Neural progenitor cell (in vitro differentiated cells): ENCODE measurements at regions not wholly inside any gene's neighbourhood (a gene's known extent, or its start where the extent isn't known, plus 50 kb on each side); places are given as distances from the start of the nearest gene placed in this dataset.

Experiments used
- DNase-seq: peaks from one replicate; pipeline ENCODE4 v3.0.0-alpha.2; 2016; ENCODE audit warnings: low spot score
- H2AFZ ChIP-seq: fragments of 200-600 bp; sonication (generic); replicated peaks from 2 replicates; pipeline ENCODE4 v1.6.1; 2016; ENCODE audit warnings: antibody characterized with exemption
- H3F3A ChIP-seq: fragments of 200-600 bp; sonication (generic); 2 replicates; pipeline ENCODE4 v1.6.1; 2016; ENCODE audit warnings: antibody characterized with exemption, low read depth
- H3K27ac ChIP-seq: fragments of 200-600 bp; sonication (generic); 2 replicates; pipeline ENCODE4 v1.5.1; 2016; ENCODE audit warnings: mild to moderate bottlenecking
- H3K27me3 ChIP-seq: fragments of 200-600 bp; sonication (generic); 2 replicates; pipeline ENCODE4 v1.6.1; 2016; ENCODE audit warnings: mild to moderate bottlenecking, moderate library complexity
- H3K36me3 ChIP-seq: fragments of 200-600 bp; sonication (generic); 2 replicates; pipeline ENCODE4 v1.5.1; 2016
- H3K4me1 ChIP-seq: fragments of 200-600 bp; sonication (generic); 2 replicates; pipeline ENCODE4 v1.6.1; 2016; ENCODE audit warnings: mixed run types
- H3K4me2 ChIP-seq: fragments of 200-600 bp; sonication (generic); 2 replicates; pipeline ENCODE4 v1.6.1; 2016
- H3K4me3 ChIP-seq: fragments of 200-600 bp; sonication (generic); 2 replicates; pipeline ENCODE4 v1.5.1; 2016
- H3K79me2 ChIP-seq: fragments of 200-600 bp; sonication (generic); 2 replicates; pipeline ENCODE4 v1.6.1; 2016; ENCODE audit warnings: low read depth
- H3K9ac ChIP-seq: fragments of 200-600 bp; sonication (generic); 2 replicates; pipeline ENCODE4 v1.6.1; 2016
- H3K9me3 ChIP-seq: fragments of 200-600 bp; sonication (generic); 2 replicates; pipeline ENCODE4 v1.5.1; 2016; ENCODE audit warnings: low read depth
- H4K20me1 ChIP-seq: fragments of 200-600 bp; sonication (generic); 2 replicates; pipeline ENCODE4 v1.6.1; 2016; ENCODE audit warnings: low read depth
- H3K27ac Mint-ChIP-seq: 3 replicates; pipeline ENCODE4 v1.8.0; 2021; ENCODE audit warnings: mixed read lengths
- H3K27me3 Mint-ChIP-seq: 2 replicates; pipeline ENCODE4 v1.8.0; 2022; ENCODE audit warnings: low read depth, mild to moderate bottlenecking, inconsistent platforms, moderate library complexity, mixed read lengths; ENCODE audit not compliant: insufficient read depth
- H3K36me3 Mint-ChIP-seq: 3 replicates; pipeline ENCODE4 v1.8.0; 2021; ENCODE audit warnings: mixed read lengths
- H3K4me1 Mint-ChIP-seq: 3 replicates; pipeline ENCODE4 v1.8.0; 2021; ENCODE audit warnings: mixed read lengths
- H3K4me3 Mint-ChIP-seq: 3 replicates; pipeline ENCODE4 v1.8.0; 2021; ENCODE audit warnings: mild to moderate bottlenecking, moderate library complexity, mixed read lengths
- H3K9me3 Mint-ChIP-seq: 3 replicates; pipeline ENCODE4 v1.8.0; 2020; ENCODE audit warnings: mixed read lengths
- CTCF ChIP-seq: fragments of 200-600 bp; sonication (generic); IDR thresholded peaks from 2 replicates; pipeline ENCODE4 v1.5.1; 2017; ENCODE audit warnings: antibody characterized with exemption, mild to moderate bottlenecking
- EZH2 ChIP-seq: fragments of 200-600 bp; sonication (generic); IDR thresholded peaks from 2 replicates; pipeline ENCODE4 v1.6.1; 2017; ENCODE audit warnings: antibody characterized with exemption, mild to moderate bottlenecking, moderate library complexity
- EZH2phosphoT487 ChIP-seq: fragments of 200-600 bp; sonication (generic); IDR thresholded peaks from 2 replicates; pipeline ENCODE4 v1.6.1; 2017; ENCODE audit warnings: antibody characterized with exemption

GRCh38 chr1:209413062-209413461 is 170.5 kb upstream of the CAMK1G start:
- Histone ChIP-seq H3K9ac (no peak overlapping the region), H3K27me3 (no peaks in the 10 kb centered on the region), H3K27ac (no peak overlapping the region), H3K4me1 (peaks cover 18% of the 10 kb centered on the region), H3K4me3 (no peak overlapping the region), H3F3A (no peaks in the 10 kb centered on the region), H3K4me2 (no peak overlapping the region), H4K20me1 (no peaks in the 10 kb centered on the region), H3K9me3 (no peaks in the 10 kb centered on the region), H3K79me2 (no peaks in the 10 kb centered on the region), H3K36me3 (no peaks in the 10 kb centered on the region), H2AFZ (no peak overlapping the region)
- no peak for DNase-seq
- peaks cover 6% of the 10 kb centered on the region for H3K27me3 Mint-ChIP-seq
- H3K4me3 Mint-ChIP-seq: no peak overlapping the region
- no peak overlapping the region for H3K27ac Mint-ChIP-seq
- peaks cover 16% of the 10 kb centered on the region for H3K4me1 Mint-ChIP-seq
- TF ChIP-seq EZH2phosphoT487 (no peak), CTCF (no peak), EZH2 (no peak)
- no peaks in the 10 kb centered on the region for H3K9me3 Mint-ChIP-seq
- no peaks in the 10 kb centered on the region for H3K36me3 Mint-ChIP-seq

GRCh38 chr1:209414803-209415329 is 168.6 kb upstream of the CAMK1G start:
- Histone ChIP-seq H3K4me1 (peaks cover 28% of the 10 kb centered on the region), H2AFZ (no peak overlapping the region), H3K4me2 (no peak overlapping the region), H3K36me3 (no peaks in the 10 kb centered on the region), H3K27me3 (no peaks in the 10 kb centered on the region), H3K9ac (no peak overlapping the region), H3K4me3 (no peak overlapping the region), H4K20me1 (no peaks in the 10 kb centered on the region), H3K79me2 (no peaks in the 10 kb centered on the region), H3K9me3 (no peaks in the 10 kb centered on the region), H3K27ac (no peak overlapping the region), H3F3A (no peaks in the 10 kb centered on the region)
- H3K9me3 Mint-ChIP-seq: no peaks in the 10 kb centered on the region
- H3K36me3 Mint-ChIP-seq: no peaks in the 10 kb centered on the region
- DNase-seq: no peak
- H3K4me1 Mint-ChIP-seq: peaks cover 20% of the 10 kb centered on the region
- no peak for TF ChIP-seq EZH2phosphoT487
- TF ChIP-seq EZH2: no peak
- no peak for TF ChIP-seq CTCF
- H3K27me3 Mint-ChIP-seq: peaks cover 2% of the 10 kb centered on the region
- no peak overlapping the region for H3K4me3 Mint-ChIP-seq
- no peak overlapping the region for H3K27ac Mint-ChIP-seq

GRCh38 chr1:209416039-209416438 is 167.5 kb upstream of the CAMK1G start:
- TF ChIP-seq EZH2 (no peak), CTCF (no peak), EZH2phosphoT487 (no peak)
- Histone ChIP-seq H3F3A (no peaks in the 10 kb centered on the region), H4K20me1 (no peaks in the 10 kb centered on the region), H3K79me2 (no peaks in the 10 kb centered on the region), H3K27me3 (no peaks in the 10 kb centered on the region), H3K27ac (no peak overlapping the region), H3K36me3 (no peaks in the 10 kb centered on the region), H3K4me2 (peak overlapping the region; percentile 55), H2AFZ (no peak overlapping the region), H3K4me3 (no peak overlapping the region), H3K4me1 (peaks cover 37% of the 10 kb centered on the region), H3K9ac (no peak overlapping the region), H3K9me3 (no peaks in the 10 kb centered on the region)
- H3K9me3 Mint-ChIP-seq: no peaks in the 10 kb centered on the region
- DNase-seq: peak; percentile 33
- H3K4me1 Mint-ChIP-seq: peaks cover 27% of the 10 kb centered on the region
- no peak overlapping the region for H3K4me3 Mint-ChIP-seq
- H3K27ac Mint-ChIP-seq: no peak overlapping the region
- H3K36me3 Mint-ChIP-seq: no peaks in the 10 kb centered on the region
- peaks cover 5% of the 10 kb centered on the region for H3K27me3 Mint-ChIP-seq
